WTC11 (cell line): ENCODE measurements at regions not wholly inside any gene's neighbourhood (a gene's known extent, or its start where the extent isn't known, plus 50 kb on each side); places are given as distances from the start of the nearest gene placed in this dataset.

ENCODE experiments used
- ATAC-seq: fragments of 200-7000 bp; cut with Tn5 transposase; 2 replicates; pipeline ENCODE4 v1.10.0; 2021; ENCODE audit warnings: mild to moderate bottlenecking, moderate library complexity
- CTCF ChIA-PET: fragments of 300-600 bp; sonication (Branson Sonifier 250); formaldehyde crosslinking; loops from one replicate; lab custom pipeline; 2021; ENCODE audit warnings: antibody characterized with exemption; lab: Charles Lee
- POLR2A ChIA-PET: fragments of 350-600 bp; sonication (Branson Sonifier 250); formaldehyde crosslinking; loops from one replicate; lab custom pipeline; 2021; ENCODE audit warnings: antibody characterized with exemption; lab: Charles Lee
- DNase-seq: peaks from one replicate; pipeline ENCODE4 v3.0.0; 2021; ENCODE audit warnings: low spot score
- H3K27ac Mint-ChIP-seq: 2 replicates; pipeline ENCODE4 v1.8.0; 2021; ENCODE audit warnings: mixed read lengths
- H3K27me3 Mint-ChIP-seq: 2 replicates; pipeline ENCODE4 v1.8.0; 2021; ENCODE audit warnings: low read depth, mild to moderate bottlenecking, moderate library complexity, mixed read lengths
- H3K36me3 Mint-ChIP-seq: 2 replicates; pipeline ENCODE4 v1.8.0; 2021; ENCODE audit warnings: mixed read lengths
- H3K4me1 Mint-ChIP-seq: 2 replicates; pipeline ENCODE4 v1.8.0; 2022; ENCODE audit warnings: mixed read lengths
- H3K4me3 Mint-ChIP-seq: 2 replicates; pipeline ENCODE4 v1.8.0; 2021; ENCODE audit warnings: mild to moderate bottlenecking, moderate library complexity, mixed read lengths
- H3K9me3 Mint-ChIP-seq: 2 replicates; pipeline ENCODE4 v1.8.0; 2021; ENCODE audit warnings: mixed read lengths
- ATF3 ChIP-seq: sonication (generic); formaldehyde crosslinking; conservative IDR thresholded peaks from 2 replicates; pipeline ENCODE4 v1.8.1; 2022; ENCODE audit warnings: mild to moderate bottlenecking, missing genetic modification reagents
- CREM ChIP-seq: sonication (generic); formaldehyde crosslinking; IDR thresholded peaks from 2 replicates; pipeline ENCODE4 v1.8.1; 2022; ENCODE audit warnings: mild to moderate bottlenecking, missing genetic modification reagents, moderate library complexity
- GRHL2 ChIP-seq: fragments of 250-450 bp; sonication (Bioruptor Pico); IDR thresholded peaks from 2 replicates; pipeline ENCODE4 v1.8.0; 2022; ENCODE audit warnings: mild to moderate bottlenecking, moderate library complexity; ENCODE audit not compliant: insufficient replicate concordance, severe bottlenecking
- MXD4 ChIP-seq: fragments of 250-450 bp; sonication (Bioruptor Pico); IDR thresholded peaks from 2 replicates; pipeline ENCODE4 v1.8.0; 2021; ENCODE audit warnings: mild to moderate bottlenecking, moderate library complexity, borderline replicate concordance
- PRDM15 ChIP-seq: sonication (generic); formaldehyde crosslinking; IDR thresholded peaks from 2 replicates; pipeline ENCODE4 v1.8.0; 2022; ENCODE audit warnings: missing genetic modification reagents
- PRRX2 ChIP-seq: fragments of 250-450 bp; sonication (Bioruptor Pico); IDR thresholded peaks from 2 replicates; pipeline ENCODE4 v1.8.0; 2021; ENCODE audit warnings: mild to moderate bottlenecking
- SP1 ChIP-seq: sonication (generic); formaldehyde crosslinking; conservative IDR thresholded peaks from 2 replicates; pipeline ENCODE4 v1.8.1; 2022; ENCODE audit warnings: missing genetic modification reagents
- TCF7 ChIP-seq: sonication (generic); formaldehyde crosslinking; IDR thresholded peaks from 2 replicates; pipeline ENCODE4 v1.8.0; 2022; ENCODE audit warnings: mild to moderate bottlenecking, low read depth, missing genetic modification reagents, moderate library complexity
- USF2 ChIP-seq: sonication (generic); formaldehyde crosslinking; IDR thresholded peaks from 2 replicates; pipeline ENCODE4 v1.8.1; 2023; ENCODE audit warnings: mild to moderate bottlenecking, missing genetic modification reagents, moderate library complexity
- ZNF121 ChIP-seq: sonication (generic); formaldehyde crosslinking; IDR thresholded peaks from 2 replicates; pipeline ENCODE4 v1.8.0; 2023; ENCODE audit warnings: missing genetic modification reagents
- TF ChIP-seq, protein P1 (sequence below): sonication (generic); formaldehyde crosslinking; conservative IDR thresholded peaks from 2 replicates; pipeline ENCODE4 v1.8.1; 2023; ENCODE audit warnings: mild to moderate bottlenecking, low read depth, missing genetic modification reagents, moderate library complexity
- TF ChIP-seq, protein P2 (sequence below): fragments of 250-450 bp; sonication (Bioruptor Pico); conservative IDR thresholded peaks from 2 replicates; pipeline ENCODE4 v1.9.0; 2021; ENCODE audit warnings: mild to moderate bottlenecking
- TF ChIP-seq, protein P3 (sequence below): sonication (generic); formaldehyde crosslinking; IDR thresholded peaks from 2 replicates; pipeline ENCODE4 v1.8.1; 2022; ENCODE audit warnings: low read depth, missing genetic modification reagents, borderline replicate concordance
- TF ChIP-seq, protein P4 (sequence below): sonication (generic); formaldehyde crosslinking; IDR thresholded peaks from 2 replicates; pipeline ENCODE4 v1.8.0; 2023; ENCODE audit warnings: mild to moderate bottlenecking, missing genetic modification reagents

GRCh38 chr13:47069133-47069532 is 172.3 kb upstream of the HTR2A start (continued):
- TF ChIP-seq, protein P1, sequence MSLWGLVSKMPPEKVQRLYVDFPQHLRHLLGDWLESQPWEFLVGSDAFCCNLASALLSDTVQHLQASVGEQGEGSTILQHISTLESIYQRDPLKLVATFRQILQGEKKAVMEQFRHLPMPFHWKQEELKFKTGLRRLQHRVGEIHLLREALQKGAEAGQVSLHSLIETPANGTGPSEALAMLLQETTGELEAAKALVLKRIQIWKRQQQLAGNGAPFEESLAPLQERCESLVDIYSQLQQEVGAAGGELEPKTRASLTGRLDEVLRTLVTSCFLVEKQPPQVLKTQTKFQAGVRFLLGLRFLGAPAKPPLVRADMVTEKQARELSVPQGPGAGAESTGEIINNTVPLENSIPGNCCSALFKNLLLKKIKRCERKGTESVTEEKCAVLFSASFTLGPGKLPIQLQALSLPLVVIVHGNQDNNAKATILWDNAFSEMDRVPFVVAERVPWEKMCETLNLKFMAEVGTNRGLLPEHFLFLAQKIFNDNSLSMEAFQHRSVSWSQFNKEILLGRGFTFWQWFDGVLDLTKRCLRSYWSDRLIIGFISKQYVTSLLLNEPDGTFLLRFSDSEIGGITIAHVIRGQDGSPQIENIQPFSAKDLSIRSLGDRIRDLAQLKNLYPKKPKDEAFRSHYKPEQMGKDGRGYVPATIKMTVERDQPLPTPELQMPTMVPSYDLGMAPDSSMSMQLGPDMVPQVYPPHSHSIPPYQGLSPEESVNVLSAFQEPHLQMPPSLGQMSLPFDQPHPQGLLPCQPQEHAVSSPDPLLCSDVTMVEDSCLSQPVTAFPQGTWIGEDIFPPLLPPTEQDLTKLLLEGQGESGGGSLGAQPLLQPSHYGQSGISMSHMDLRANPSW, result no peak

DNA sequence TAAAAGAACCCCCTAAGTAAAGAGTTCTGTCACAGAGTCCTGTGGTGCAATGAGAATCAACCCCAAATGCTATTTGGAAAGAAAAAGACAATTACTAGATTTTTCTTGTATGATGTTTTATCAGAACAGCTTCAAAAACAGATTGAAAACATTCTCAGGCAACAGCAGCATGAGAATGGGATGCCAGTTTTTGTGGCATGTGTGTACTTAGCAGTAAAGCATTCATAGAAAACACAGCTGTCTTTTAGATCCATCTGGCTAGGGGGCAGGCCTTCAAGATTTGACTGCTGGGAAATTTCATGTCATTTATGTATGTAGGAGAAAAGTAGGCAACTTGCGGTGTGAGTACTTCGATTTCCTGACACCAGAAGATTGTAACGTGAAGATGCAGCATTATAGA is 170.5 kb upstream of the HTR2A start:
- POLR2A ChIA-PET, result no interaction called here
- peaks cover 20% of the 10 kb centered on the region for H3K9me3 Mint-ChIP-seq
- CTCF ChIA-PET, result no interaction called here
- no peak for DNase-seq
- H3K4me3 Mint-ChIP-seq, result no peak overlapping the region
- 0 out of 2 replicates have a peak, but pooled peaks cover 3% of the 10 kb centered on the region for H3K36me3 Mint-ChIP-seq
- TF ChIP-seq TCF7 (CRISPR knock-in tag) (no peak), SP1 (CRISPR knock-in tag) (no peak), USF2 (CRISPR knock-in tag) (no peak), PRRX2 (CRISPR knock-in tag) (no peak), PRDM15 (CRISPR knock-in tag) (no peak), GRHL2 (CRISPR knock-in tag) (no peak)
- TF ChIP-seq, all 79 proteins: peak for 0
- ATAC-seq, result no peak
- Mint-ChIP-seq H3K4me1 (peaks cover 27% of the 10 kb centered on the region), H3K27me3 (no peaks in the 10 kb centered on the region; the same call in 1 of the 2 replicates), H3K27ac (no peak overlapping the region)

- no peaks in the 10 kb centered on the region; the same call in 1 of the 2 replicates for H3K27me3 Mint-ChIP-seq
- DNase-seq (no peak), ATAC-seq (no peak)
- POLR2A ChIA-PET, result no interaction called here
- H3K4me3 Mint-ChIP-seq, result no peak overlapping the region
- H3K9me3 Mint-ChIP-seq, result peaks cover 26% of the 10 kb centered on the region
- 0 out of 2 replicates have a peak, but pooled peaks cover 3% of the 10 kb centered on the region for H3K36me3 Mint-ChIP-seq
- H3K4me1 Mint-ChIP-seq, result peaks cover 27% of the 10 kb centered on the region
- CTCF ChIA-PET, result no interaction called here
- H3K27ac Mint-ChIP-seq, result no peak overlapping the region
- TF ChIP-seq, protein P2, sequence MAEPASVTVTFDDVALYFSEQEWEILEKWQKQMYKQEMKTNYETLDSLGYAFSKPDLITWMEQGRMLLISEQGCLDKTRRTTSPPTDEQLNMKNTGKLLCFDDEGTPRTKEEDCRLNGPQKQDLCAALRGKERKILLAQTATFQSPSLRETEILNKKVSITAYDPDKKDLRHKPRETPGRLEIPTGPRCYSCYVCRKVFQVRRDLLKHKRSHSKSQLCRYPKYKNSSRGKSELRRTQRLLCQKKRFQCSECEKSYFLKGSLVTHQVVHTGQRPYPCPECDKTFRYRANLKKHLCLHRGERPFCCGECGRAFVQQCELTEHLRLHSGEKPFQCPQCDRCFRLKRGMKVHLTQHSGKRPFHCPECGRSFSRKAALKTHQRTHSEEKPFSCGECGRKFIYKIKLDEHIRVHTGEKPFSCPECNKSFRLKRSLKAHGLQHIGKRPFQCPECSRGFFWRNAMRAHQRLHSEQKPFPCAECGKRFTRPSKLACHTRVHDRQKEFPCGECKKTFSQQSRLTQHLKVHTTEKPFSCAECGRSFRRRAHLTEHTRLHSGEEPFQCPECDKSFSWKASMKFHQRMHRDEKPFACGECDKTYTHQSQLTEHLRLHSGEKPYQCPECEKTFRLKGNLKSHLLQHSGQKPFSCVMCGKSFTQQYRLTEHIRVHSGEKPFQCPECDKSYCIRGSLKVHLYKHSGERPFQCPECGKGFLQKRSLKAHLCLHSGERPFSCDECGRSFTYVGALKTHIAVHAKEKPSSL (CRISPR knock-in tag), result no peak
- TF ChIP-seq MXD4 (CRISPR knock-in tag) (no peak), ZNF121 (no peak), CREM (no peak), ATF3 (CRISPR knock-in tag) (no peak), PRDM15 (CRISPR knock-in tag) (no peak)
- TF ChIP-seq, protein P3, sequence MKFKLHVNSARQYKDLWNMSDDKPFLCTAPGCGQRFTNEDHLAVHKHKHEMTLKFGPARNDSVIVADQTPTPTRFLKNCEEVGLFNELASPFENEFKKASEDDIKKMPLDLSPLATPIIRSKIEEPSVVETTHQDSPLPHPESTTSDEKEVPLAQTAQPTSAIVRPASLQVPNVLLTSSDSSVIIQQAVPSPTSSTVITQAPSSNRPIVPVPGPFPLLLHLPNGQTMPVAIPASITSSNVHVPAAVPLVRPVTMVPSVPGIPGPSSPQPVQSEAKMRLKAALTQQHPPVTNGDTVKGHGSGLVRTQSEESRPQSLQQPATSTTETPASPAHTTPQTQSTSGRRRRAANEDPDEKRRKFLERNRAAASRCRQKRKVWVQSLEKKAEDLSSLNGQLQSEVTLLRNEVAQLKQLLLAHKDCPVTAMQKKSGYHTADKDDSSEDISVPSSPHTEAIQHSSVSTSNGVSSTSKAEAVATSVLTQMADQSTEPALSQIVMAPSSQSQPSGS (CRISPR knock-in tag), result no peak
- TF ChIP-seq, protein P4, sequence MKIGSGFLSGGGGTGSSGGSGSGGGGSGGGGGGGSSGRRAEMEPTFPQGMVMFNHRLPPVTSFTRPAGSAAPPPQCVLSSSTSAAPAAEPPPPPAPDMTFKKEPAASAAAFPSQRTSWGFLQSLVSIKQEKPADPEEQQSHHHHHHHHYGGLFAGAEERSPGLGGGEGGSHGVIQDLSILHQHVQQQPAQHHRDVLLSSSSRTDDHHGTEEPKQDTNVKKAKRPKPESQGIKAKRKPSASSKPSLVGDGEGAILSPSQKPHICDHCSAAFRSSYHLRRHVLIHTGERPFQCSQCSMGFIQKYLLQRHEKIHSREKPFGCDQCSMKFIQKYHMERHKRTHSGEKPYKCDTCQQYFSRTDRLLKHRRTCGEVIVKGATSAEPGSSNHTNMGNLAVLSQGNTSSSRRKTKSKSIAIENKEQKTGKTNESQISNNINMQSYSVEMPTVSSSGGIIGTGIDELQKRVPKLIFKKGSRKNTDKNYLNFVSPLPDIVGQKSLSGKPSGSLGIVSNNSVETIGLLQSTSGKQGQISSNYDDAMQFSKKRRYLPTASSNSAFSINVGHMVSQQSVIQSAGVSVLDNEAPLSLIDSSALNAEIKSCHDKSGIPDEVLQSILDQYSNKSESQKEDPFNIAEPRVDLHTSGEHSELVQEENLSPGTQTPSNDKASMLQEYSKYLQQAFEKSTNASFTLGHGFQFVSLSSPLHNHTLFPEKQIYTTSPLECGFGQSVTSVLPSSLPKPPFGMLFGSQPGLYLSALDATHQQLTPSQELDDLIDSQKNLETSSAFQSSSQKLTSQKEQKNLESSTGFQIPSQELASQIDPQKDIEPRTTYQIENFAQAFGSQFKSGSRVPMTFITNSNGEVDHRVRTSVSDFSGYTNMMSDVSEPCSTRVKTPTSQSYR (CRISPR knock-in tag), result no peak
These were observed 169.4 kb upstream of the HTR2A start for GRCh38 chr13:47066226-47066625.
